Adrenal gland (tissue), 9 donors: ENCODE measurements at regions not wholly inside any gene's neighbourhood (a gene's known extent, or its start where the extent isn't known, plus 50 kb on each side); places are given as distances from the start of the nearest gene placed in this dataset.

Experiments used
- DNase-seq, 7 donors: peaks; one replicate each; pipeline ENCODE4 v3.0.0-alpha.2; 2019 to 2020
- H3K27ac ChIP-seq, 5 donors: fragments of 200-600 bp; sonication (generic) in 4 of 5; 1 replicate in 3 of 5; 2 replicates in 2 of 5; pipeline versions ENCODE4 v1.5.1 to v1.8.0; 2016 to 2020; ENCODE audit warnings: mild to moderate bottlenecking in 1 of 5
- H3K27me3 ChIP-seq: fragments of 200-600 bp; 2 replicates; pipeline ENCODE4 v1.8.0; 2021
- H3K36me3 ChIP-seq, 2 donors: fragments of 200-600 bp; replicated peaks in 1 of 2; 1 replicate in 1 of 2; 2 replicates in 1 of 2; pipeline versions ENCODE4 v1.5.1 to v1.8.0; 2018 to 2022
- H3K4me1 ChIP-seq, 2 donors: fragments of 200-600 bp; replicated peaks in 1 of 2; 1 replicate in 1 of 2; 2 replicates in 1 of 2; pipeline versions ENCODE4 v1.5.1 to v1.8.0; 2018 to 2021
- H3K4me3 ChIP-seq, 4 donors: fragments of 200-600 bp; sonication (generic) in 3 of 4; one replicate each; pipeline ENCODE4 v1.5.1; 2016 to 2018
- H3K9me3 ChIP-seq, 3 donors: fragments of 200-600 bp; sonication (generic) in 1 of 3; replicated peaks in 1 of 3; 1 replicate in 2 of 3; 2 replicates in 1 of 3; pipeline versions ENCODE4 v1.5.1 to v1.8.0; 2016 to 2021
- CTCF ChIP-seq, 6 experiments: fragments of 450-650 bp in 4 of 6; fragments of 200-600 bp in 2 of 6; sonication (generic) in 1 of 6; IDR thresholded peaks; 1 replicate in 5 of 6; 2 replicates in 1 of 6; pipeline versions ENCODE4 v1.5.1 to v1.8.0; 2016 to 2021; ENCODE audit warnings: antibody characterized with exemption in 6 of 6, mild to moderate bottlenecking in 2 of 6, moderate library complexity in 1 of 6
- POLR2A ChIP-seq, 2 donors: fragments of 450-650 bp; IDR thresholded peaks; one replicate each; pipeline ENCODE4 v1.6.1; 2017; ENCODE audit warnings: antibody characterized with exemption in 2 of 2, mild to moderate bottlenecking in 2 of 2, moderate library complexity in 1 of 2
- WGBS, 4 donors: extraction: QIAGEN DNeasy Blood & Tissue Kit in 2 of 4; methylation state at CpG; one replicate each; pipeline versions ENCODE4 v1.1.5 to v1.1.7; 2013 to 2017; 5-methylcytosine and 5-hydroxymethylcytosine counted together
- intact Hi-C, 2 donors: fragments of 100-400 bp; cut with DNase I; formaldehyde crosslinking; loops; one replicate each; pipeline versions ENCODE4 v1.14.1 to v1.15.0; 2022 to 2023
- donor health status: healthy with polysubstance abuse.
- donor health status: Bipolar disorder and iron deficiency.
- donor health status: DM: yes; HTN: yes; CAD: no.
- donor health status: DM: no; HTN: no; CAD: no.
- donor health status: DM: no; HTN: no; CAD: no.

GRCh38 chr2:215832791-215833190, 180.6 kb downstream of the MREG start:
- TF ChIP-seq CTCF (IDR thresholded peaks at IDR 0.05) (no peak), POLR2A (IDR thresholded peaks at IDR 0.05) (no peak)
- 80 to 84% (median 83%) methylated on average over 6 of the region's 6 CpGs for WGBS, 4 donors
- no peak overlapping the region for H3K4me3 ChIP-seq
- no peaks in the 10 kb centered on the region for H3K27me3 ChIP-seq
- intact Hi-C loops, result loop anchor here in 1 of 2 donors (10.0 kb wide), 1 partner anchor 128 kb away; no protein-coding TSS in a partner anchor
- H3K27ac ChIP-seq, result no peak overlapping the region
- H3K4me1 ChIP-seq, result peaks cover 0 to 4% of the 10 kb centered on the region in 2 donors
- no peaks in the 10 kb centered on the region for H3K9me3 ChIP-seq
- no peaks in the 10 kb centered on the region for H3K36me3 ChIP-seq
- peak in 1 of 7 donors; percentile 36 for DNase-seq

GRCh38 chr2:215831296-215831913, 181.9 kb downstream of the MREG start:
- no peak overlapping the region for H3K27ac ChIP-seq
- H3K4me1 ChIP-seq, result peaks cover 9 to 12% of the 10 kb centered on the region in 2 donors
- H3K9me3 ChIP-seq, result no peaks in the 10 kb centered on the region
- intact Hi-C loops, result loop anchor here in 1 of 2 donors (10.0 kb wide), 1 partner anchor 127 kb away; no protein-coding TSS in a partner anchor
- 47 to 57% (median 55%) methylated on average over 5 of the region's 5 CpGs for WGBS, 4 donors
- peak in 4 of 7 donors; percentile 15 to 66 (median 40) for DNase-seq
- TF ChIP-seq POLR2A (IDR thresholded peaks at IDR 0.05) (no peak), CTCF (IDR thresholded peaks at IDR 0.05) (no peak)
- no peaks in the 10 kb centered on the region for H3K27me3 ChIP-seq
- no peaks in the 10 kb centered on the region for H3K36me3 ChIP-seq
- H3K4me3 ChIP-seq, result no peak overlapping the region

GRCh38 chr2:215830304-215830703, 183.0 kb downstream of the MREG start:
- intact Hi-C loops, result loop anchor here in 1 of 2 donors (10.0 kb wide), 1 partner anchor 126 kb away; no protein-coding TSS in a partner anchor
- 56 to 60% (median 59%) methylated on average over 4 of the region's 4 CpGs for WGBS, 4 donors
- peaks cover 13 to 15% of the 10 kb centered on the region in 2 donors for H3K4me1 ChIP-seq
- DNase-seq, result peak in 6 of 7 donors; percentile 18 to 57 (median 32)
- H3K9me3 ChIP-seq, result no peaks in the 10 kb centered on the region
- TF ChIP-seq CTCF (IDR thresholded peaks at IDR 0.05) (no peak), POLR2A (IDR thresholded peaks at IDR 0.05) (no peak)
- no peak overlapping the region for H3K27ac ChIP-seq
- no peaks in the 10 kb centered on the region for H3K27me3 ChIP-seq
- no peaks in the 10 kb centered on the region for H3K36me3 ChIP-seq
- H3K4me3 ChIP-seq, result no peak overlapping the region

- Histone ChIP-seq H3K4me3 (no peak overlapping the region), H3K9me3 (no peaks in the 10 kb centered on the region), H3K36me3 (no peaks in the 10 kb centered on the region), H3K27ac (no peak overlapping the region), H3K4me1 (peaks cover 13 to 15% of the 10 kb centered on the region in 2 donors), H3K27me3 (no peaks in the 10 kb centered on the region)
- no peak for TF ChIP-seq POLR2A (IDR thresholded peaks at IDR 0.05)
- no peak for TF ChIP-seq CTCF (IDR thresholded peaks at IDR 0.05)
- 86 to 99% (median 99%) methylated on average over 8 of the region's 8 CpGs for WGBS, 4 donors
- intact Hi-C loops, result loop anchor here in 1 of 2 donors (5.0 kb wide), 1 partner anchor 372 kb away; no protein-coding TSS in a partner anchor
- DNase-seq, result no peak
These were observed 184.1 kb downstream of the MREG start for GRCh38 chr2:215829261-215829660.
